ENCODE measurements at regions not wholly inside any gene's neighbourhood (a gene's known extent, or its start where the extent isn't known, plus 50 kb on each side); places are given as distances from the start of the nearest gene placed in this dataset.

DNA sequence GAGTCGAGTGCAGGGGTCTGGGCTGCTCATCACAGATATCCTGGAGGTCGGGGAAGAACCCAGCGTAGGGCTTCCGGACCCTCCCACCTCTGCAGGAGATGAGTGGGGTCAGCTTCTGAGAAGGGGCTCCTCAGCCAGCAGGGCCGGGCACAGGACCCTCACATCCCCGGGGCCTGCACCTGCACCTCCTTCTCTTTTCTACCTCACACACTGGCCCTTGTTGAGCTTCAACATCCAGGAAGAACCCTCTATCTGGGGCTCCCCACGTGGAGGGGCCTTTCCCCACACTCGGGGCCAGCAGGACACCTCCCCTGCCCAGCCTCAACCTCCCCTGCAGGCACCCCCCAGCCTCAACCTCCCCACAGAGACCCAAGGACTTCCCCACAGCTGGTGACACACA is 299.4 kb downstream of the CTTN start:
- 87% methylated on average over 7 of the region's 8 CpGs for WGBS (ENCODE audit: low lambda C conversion rate, missing lambda C conversion rate)
- no peaks in the 10 kb centered on the region for H3K27me3 ChIP-seq
- H3K4me3 ChIP-seq: no peak overlapping the region
- no peaks in the 10 kb centered on the region for H4K20me1 ChIP-seq (ENCODE audit: insufficient read depth, poor library complexity, severe bottlenecking)
- H3K4me2 ChIP-seq: no peak overlapping the region
- H3K9me2 ChIP-seq (replicated peaks; ENCODE audit: insufficient read depth): no peaks in the 10 kb centered on the region
- no peaks in the 10 kb centered on the region for H3K79me2 ChIP-seq
- no peaks in the 10 kb centered on the region for H3K36me3 ChIP-seq (replicated peaks; ENCODE audit: insufficient read depth, low read depth)
- no peaks in the 10 kb centered on the region for H3K4me1 ChIP-seq (ENCODE audit: insufficient read depth)
- no peaks in the 10 kb centered on the region for H3K9me3 ChIP-seq (ENCODE audit: low read depth)
- TF ChIP-seq EZH2phosphoT487 (IDR thresholded peaks at IDR 0.05; ENCODE audit: low read depth, severe bottlenecking, unreplicated experiment): no peak
- TF ChIP-seq, protein P1, sequence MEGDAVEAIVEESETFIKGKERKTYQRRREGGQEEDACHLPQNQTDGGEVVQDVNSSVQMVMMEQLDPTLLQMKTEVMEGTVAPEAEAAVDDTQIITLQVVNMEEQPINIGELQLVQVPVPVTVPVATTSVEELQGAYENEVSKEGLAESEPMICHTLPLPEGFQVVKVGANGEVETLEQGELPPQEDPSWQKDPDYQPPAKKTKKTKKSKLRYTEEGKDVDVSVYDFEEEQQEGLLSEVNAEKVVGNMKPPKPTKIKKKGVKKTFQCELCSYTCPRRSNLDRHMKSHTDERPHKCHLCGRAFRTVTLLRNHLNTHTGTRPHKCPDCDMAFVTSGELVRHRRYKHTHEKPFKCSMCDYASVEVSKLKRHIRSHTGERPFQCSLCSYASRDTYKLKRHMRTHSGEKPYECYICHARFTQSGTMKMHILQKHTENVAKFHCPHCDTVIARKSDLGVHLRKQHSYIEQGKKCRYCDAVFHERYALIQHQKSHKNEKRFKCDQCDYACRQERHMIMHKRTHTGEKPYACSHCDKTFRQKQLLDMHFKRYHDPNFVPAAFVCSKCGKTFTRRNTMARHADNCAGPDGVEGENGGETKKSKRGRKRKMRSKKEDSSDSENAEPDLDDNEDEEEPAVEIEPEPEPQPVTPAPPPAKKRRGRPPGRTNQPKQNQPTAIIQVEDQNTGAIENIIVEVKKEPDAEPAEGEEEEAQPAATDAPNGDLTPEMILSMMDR (IDR thresholded peaks at IDR 0.05; ENCODE audit: poor library complexity): no peak
- TF ChIP-seq EZH2 (IDR thresholded peaks at IDR 0.05; ENCODE audit: borderline replicate concordance): no peak
- no peak overlapping the region for H3K27ac ChIP-seq
- no peak overlapping the region for H2AFZ ChIP-seq
- DNase-seq (ENCODE audit: low spot score): no peak

DNA sequence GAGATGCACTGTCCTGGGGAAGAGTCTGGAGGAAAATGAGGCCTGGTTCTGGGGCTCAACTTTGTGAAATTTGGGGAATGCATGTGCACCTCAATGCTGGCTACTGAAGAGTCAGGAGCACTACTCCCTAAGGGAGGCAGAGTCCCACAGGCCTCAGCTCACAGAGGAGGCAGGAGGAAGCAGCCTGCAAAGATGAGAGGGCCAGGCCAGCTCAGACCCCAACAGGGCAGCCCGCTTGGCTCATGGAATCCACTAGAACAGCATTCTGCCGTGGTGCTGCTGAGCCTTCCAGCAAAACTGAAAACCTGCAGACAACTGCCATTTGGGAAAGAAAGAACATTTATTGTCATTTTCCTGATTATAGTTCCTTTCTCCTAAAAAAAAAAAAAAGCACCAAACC is 300.5 kb downstream of the CTTN start:
- Histone ChIP-seq H2AFZ (no peak overlapping the region), H3K9me2 (replicated peaks; ENCODE audit: insufficient read depth) (no peaks in the 10 kb centered on the region), H3K79me2 (no peaks in the 10 kb centered on the region), H3K4me3 (no peak overlapping the region), H3K4me1 (ENCODE audit: insufficient read depth) (no peaks in the 10 kb centered on the region), H4K20me1 (ENCODE audit: insufficient read depth, poor library complexity, severe bottlenecking) (no peaks in the 10 kb centered on the region), H3K36me3 (replicated peaks; ENCODE audit: insufficient read depth, low read depth) (no peaks in the 10 kb centered on the region), H3K27me3 (no peaks in the 10 kb centered on the region), H3K9me3 (ENCODE audit: low read depth) (no peaks in the 10 kb centered on the region), H3K27ac (no peak overlapping the region), H3K4me2 (no peak overlapping the region)
- 85% methylated on average over 2 of the region's 2 CpGs for WGBS (ENCODE audit: low lambda C conversion rate, missing lambda C conversion rate)
- DNase-seq (ENCODE audit: low spot score): no peak
- TF ChIP-seq EZH2 (IDR thresholded peaks at IDR 0.05; ENCODE audit: borderline replicate concordance) (no peak), EZH2phosphoT487 (IDR thresholded peaks at IDR 0.05; ENCODE audit: low read depth, severe bottlenecking, unreplicated experiment) (no peak)
- TF ChIP-seq, protein P1 (IDR thresholded peaks at IDR 0.05; ENCODE audit: poor library complexity): no peak

DNA sequence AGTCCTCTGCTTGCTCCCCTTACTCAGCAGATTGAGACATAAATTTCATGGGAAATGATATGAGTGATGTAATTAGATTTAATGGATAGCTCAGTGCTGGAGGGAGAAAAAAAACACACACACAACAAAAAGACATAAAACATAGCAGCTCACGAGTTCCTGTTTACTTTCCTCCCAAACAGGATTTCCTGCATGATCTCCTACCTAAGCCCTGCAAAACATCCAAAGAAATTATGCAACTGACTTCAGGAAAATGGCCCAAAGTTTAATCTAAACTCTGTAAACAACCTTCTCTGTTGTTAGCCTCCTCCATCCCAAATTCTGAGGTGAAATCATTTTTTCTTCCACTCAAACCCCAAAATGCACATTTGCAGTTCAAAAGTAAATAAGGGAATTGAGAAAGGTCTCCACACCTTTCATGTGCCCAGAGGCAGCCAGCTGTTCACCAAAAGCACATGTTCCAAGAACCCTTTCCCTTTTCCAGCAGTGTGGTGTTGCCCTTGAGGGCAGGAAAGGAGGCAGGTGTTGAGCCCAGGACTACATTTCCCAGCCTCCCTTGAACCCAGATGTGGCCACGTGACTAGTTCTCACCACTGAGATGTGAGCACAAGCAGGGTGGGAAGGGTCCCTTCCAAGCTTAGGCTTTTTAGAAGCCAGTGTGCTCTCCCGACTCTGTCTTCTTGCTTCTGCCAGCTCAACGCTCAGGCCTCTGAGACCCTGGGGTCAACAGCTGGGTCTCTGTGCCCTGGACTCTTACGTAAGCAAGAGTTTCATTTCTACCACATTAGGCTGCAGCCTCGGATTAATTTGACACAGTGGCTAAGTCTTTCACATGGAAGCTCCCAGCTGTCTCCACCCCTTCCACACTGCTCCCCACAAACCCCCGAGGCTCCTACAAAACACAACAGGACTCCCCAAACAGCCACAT is 301.2 kb downstream of the CTTN start:
- 74% methylated on average over 7 of the region's 7 CpGs for WGBS (ENCODE audit: low lambda C conversion rate, missing lambda C conversion rate)
- H3K9me3 ChIP-seq (ENCODE audit: low read depth): no peaks in the 10 kb centered on the region
- H3K36me3 ChIP-seq (replicated peaks; ENCODE audit: insufficient read depth, low read depth): no peaks in the 10 kb centered on the region
- no peaks in the 10 kb centered on the region for H4K20me1 ChIP-seq (ENCODE audit: insufficient read depth, poor library complexity, severe bottlenecking)
- H3K27ac ChIP-seq: no peak overlapping the region
- H2AFZ ChIP-seq: no peak overlapping the region
- H3K4me2 ChIP-seq: no peak overlapping the region
- DNase-seq (ENCODE audit: low spot score): no peak
- H3K4me3 ChIP-seq: no peak overlapping the region
- no peaks in the 10 kb centered on the region for H3K4me1 ChIP-seq (ENCODE audit: insufficient read depth)
- no peaks in the 10 kb centered on the region for H3K9me2 ChIP-seq (replicated peaks; ENCODE audit: insufficient read depth)
- TF ChIP-seq EZH2 (IDR thresholded peaks at IDR 0.05; ENCODE audit: borderline replicate concordance): no peak
- no peak for TF ChIP-seq EZH2phosphoT487 (IDR thresholded peaks at IDR 0.05; ENCODE audit: low read depth, severe bottlenecking, unreplicated experiment)
- TF ChIP-seq, protein P1 (IDR thresholded peaks at IDR 0.05; ENCODE audit: poor library complexity): no peak
- H3K27me3 ChIP-seq: no peaks in the 10 kb centered on the region
- no peaks in the 10 kb centered on the region for H3K79me2 ChIP-seq
